ENCODE measurements at regions not wholly inside any gene's neighbourhood (a gene's known extent, or its start where the extent isn't known, plus 50 kb on each side); places are given as distances from the start of the nearest gene placed in this dataset.

- DNase-seq (ENCODE audit: low read depth), result no peak
Measured at GRCh38 chr5:58224661-58225060, 235.2 kb downstream of the PLK2 start.

GRCh38 chr5:58224221-58224620, 235.7 kb downstream of the PLK2 start:
- no peak for DNase-seq (ENCODE audit: low read depth)
- no peak overlapping the region for H3K4me3 ChIP-seq (replicated peaks; ENCODE audit: low read depth, low read length)
- TF ChIP-seq CTCF (IDR thresholded peaks at IDR 0.05; ENCODE audit: low read length, missing control alignments), result no peak

More at GRCh38 chr5:58224661-58225060, 235.2 kb downstream of the PLK2 start:
- no peak for TF ChIP-seq CTCF (IDR thresholded peaks at IDR 0.05; ENCODE audit: low read length, missing control alignments)
- no peak overlapping the region for H3K4me3 ChIP-seq (replicated peaks; ENCODE audit: low read depth, low read length)

DNA sequence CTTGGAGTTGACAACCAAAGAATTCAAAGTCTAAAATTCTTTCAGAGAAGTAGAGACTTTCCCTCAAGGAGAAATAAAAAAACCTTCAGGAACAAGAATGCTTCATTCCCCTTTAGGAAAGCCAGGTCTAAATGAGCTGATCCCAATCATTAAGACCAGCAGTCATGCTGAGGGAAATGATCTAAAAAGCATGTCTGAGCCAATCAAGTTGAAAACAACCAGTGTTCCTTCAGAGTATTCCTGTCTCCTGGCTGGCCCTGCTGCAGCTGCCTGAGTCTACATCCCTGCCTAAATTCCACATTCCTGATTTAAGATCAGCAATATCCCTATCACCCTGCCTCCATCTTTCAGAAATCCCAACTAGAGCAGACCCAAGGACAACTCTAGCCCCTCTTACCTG, 244.5 kb downstream of the PLK2 start:
- no peak overlapping the region for H3K4me3 ChIP-seq (replicated peaks; ENCODE audit: low read depth, low read length)
- no peak for TF ChIP-seq CTCF (IDR thresholded peaks at IDR 0.05; ENCODE audit: low read length, missing control alignments)
- no peak for DNase-seq (ENCODE audit: low read depth)

GRCh38 chr5:58211441-58211840, 248.4 kb downstream of the PLK2 start:
- peak; percentile 44 for DNase-seq (ENCODE audit: low read depth)
- no peak overlapping the region for H3K4me3 ChIP-seq (replicated peaks; ENCODE audit: low read depth, low read length)
- no peak for TF ChIP-seq CTCF (IDR thresholded peaks at IDR 0.05; ENCODE audit: low read length, missing control alignments)

DNA sequence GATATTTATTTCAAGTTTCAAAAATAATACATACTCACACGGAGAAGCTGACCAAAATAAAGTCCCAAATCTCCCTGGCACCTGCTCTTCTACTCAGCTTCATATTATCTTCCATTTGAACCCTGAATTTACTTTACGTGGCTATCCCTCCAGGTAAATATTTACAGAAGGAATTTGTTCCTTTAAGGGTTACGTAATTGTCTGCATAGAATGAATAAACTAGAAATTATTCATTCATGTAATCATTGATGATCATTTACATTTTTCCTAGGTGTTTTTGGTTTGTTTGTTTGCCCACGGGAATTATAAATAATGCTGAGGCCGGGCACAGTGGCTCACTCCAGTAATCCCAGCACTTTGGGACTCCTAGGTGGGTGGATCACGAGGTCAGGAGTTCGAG, 251.2 kb downstream of the PLK2 start:
- DNase-seq (ENCODE audit: low read depth), result no peak
- TF ChIP-seq CTCF (IDR thresholded peaks at IDR 0.05; ENCODE audit: low read length, missing control alignments), result no peak
- no peak overlapping the region for H3K4me3 ChIP-seq (replicated peaks; ENCODE audit: low read depth, low read length)

- TF ChIP-seq CTCF (IDR thresholded peaks at IDR 0.05; ENCODE audit: low read length, missing control alignments), result no peak
- H3K4me3 ChIP-seq (replicated peaks; ENCODE audit: low read depth, low read length), result no peak overlapping the region
- no peak for DNase-seq (ENCODE audit: low read depth)
Measured at GRCh38 chr5:58207076-58207475, 252.8 kb downstream of the PLK2 start.

GRCh38 chr5:58204966-58205365, 254.9 kb downstream of the PLK2 start:
- no peak for DNase-seq (ENCODE audit: low read depth)
- TF ChIP-seq CTCF (IDR thresholded peaks at IDR 0.05; ENCODE audit: low read length, missing control alignments), result no peak
- H3K4me3 ChIP-seq (replicated peaks; ENCODE audit: low read depth, low read length), result no peak overlapping the region
